ENCODE measurements at regions not wholly inside any gene's neighbourhood (a gene's known extent, or its start where the extent isn't known, plus 50 kb on each side); places are given as distances from the start of the nearest gene placed in this dataset.

DNA sequence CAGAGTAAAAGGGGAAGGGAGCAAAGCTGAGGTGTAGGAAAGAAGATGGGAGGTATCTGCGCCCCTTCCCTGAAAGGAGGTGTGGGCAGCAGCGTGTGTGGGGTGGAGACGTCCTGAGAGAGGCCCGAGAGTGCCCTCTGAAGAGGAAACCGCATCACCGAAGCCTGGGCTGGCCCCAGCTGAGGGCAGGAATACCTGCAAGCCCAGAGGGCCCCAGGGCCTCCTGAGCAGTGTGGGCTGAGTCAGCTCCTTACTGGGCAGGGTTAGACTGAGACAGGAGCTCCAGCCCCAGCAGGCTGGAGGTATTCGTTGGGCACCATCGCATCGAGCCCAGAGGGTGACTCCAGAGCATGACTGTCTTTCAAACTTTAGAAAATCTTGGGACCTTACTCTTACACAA, 534.0 kb upstream of the B3GAT1 start:
- TF ChIP-seq CTCF (IDR thresholded peaks at IDR 0.05) (no peak), POLR2A (IDR thresholded peaks at IDR 0.05) (no peak)

Measured in uterus (tissue), 2 donors.